RWPE2 (cell line): ENCODE measurements at regions not wholly inside any gene's neighbourhood (a gene's known extent, or its start where the extent isn't known, plus 50 kb on each side); places are given as distances from the start of the nearest gene placed in this dataset.
A peak's percentile ranks its signal among the peaks of the same experiment; 100 is the strongest.

Experiments used
- ATAC-seq: fragments of 200-7000 bp; cut with Tn5 transposase; 3 replicates; pipeline ENCODE4 v1.9.1; 2021; ENCODE audit warnings: low read depth
- DNase-seq: peaks from one replicate; pipeline ENCODE4 v3.0.0-alpha.2; 2020; ENCODE audit warnings: low spot score
- H3K27ac ChIP-seq: fragments of 450-650 bp; 2 replicates; pipeline ENCODE4 v1.5.1; 2017; ENCODE audit warnings: mild to moderate bottlenecking; ENCODE audit not compliant: poor library complexity, severe bottlenecking
- H3K27me3 ChIP-seq: fragments of 250-450 bp; sonication (Bioruptor Pico); 2 replicates; pipeline ENCODE4 v1.5.1; 2021; ENCODE audit warnings: mild to moderate bottlenecking, moderate library complexity; ENCODE audit not compliant: insufficient read depth, poor library complexity, severe bottlenecking
- H3K36me3 ChIP-seq: fragments of 250-450 bp; sonication (Bioruptor Pico); 2 replicates; pipeline ENCODE4 v1.5.1; 2020; ENCODE audit warnings: low read depth, mild to moderate bottlenecking, moderate library complexity
- H3K4me1 ChIP-seq: fragments of 250-450 bp; sonication (Bioruptor Pico); 2 replicates; pipeline ENCODE4 v1.5.1; 2021; ENCODE audit warnings: mild to moderate bottlenecking, moderate library complexity; ENCODE audit not compliant: insufficient read depth, poor library complexity, severe bottlenecking
- H3K4me3 ChIP-seq: fragments of 250-450 bp; sonication (Bioruptor Pico); 2 replicates; pipeline ENCODE4 v1.5.1; 2021; ENCODE audit warnings: mild to moderate bottlenecking, moderate library complexity; ENCODE audit not compliant: severe bottlenecking
- H3K9me3 ChIP-seq: fragments of 250-450 bp; sonication (Bioruptor Pico); 2 replicates; pipeline ENCODE4 v1.5.1; 2021; ENCODE audit warnings: mild to moderate bottlenecking, moderate library complexity; ENCODE audit not compliant: severe bottlenecking
- CTCF ChIP-seq: fragments of 450-650 bp; IDR thresholded peaks from one replicate; pipeline ENCODE4 v1.5.1; 2017; ENCODE audit warnings: mild to moderate bottlenecking, moderate library complexity; ENCODE audit not compliant: poor library complexity, severe bottlenecking

- DNase-seq = no peak
- Histone ChIP-seq H3K27me3 (no peaks in the 10 kb centered on the region), H3K4me3 (no peak overlapping the region), H3K27ac (no peak overlapping the region), H3K36me3 (no peaks in the 10 kb centered on the region), H3K9me3 (no peaks in the 10 kb centered on the region), H3K4me1 (peaks cover 17% of the 10 kb centered on the region)
- ATAC-seq = no peak
- no peak for TF ChIP-seq CTCF
These were observed 85.1 kb upstream of the ATXN1 start for GRCh38 chr6:16846399-16846778.

GRCh38 chr6:16844183-16844582, 82.9 kb upstream of the ATXN1 start:
- no peak overlapping the region for H3K27ac ChIP-seq
- no peak overlapping the region for H3K4me3 ChIP-seq
- no peak for TF ChIP-seq CTCF
- no peaks in the 10 kb centered on the region for H3K36me3 ChIP-seq
- H3K9me3 ChIP-seq = no peaks in the 10 kb centered on the region
- peaks cover 20% of the 10 kb centered on the region for H3K4me1 ChIP-seq
- H3K27me3 ChIP-seq = no peaks in the 10 kb centered on the region
- no peak for ATAC-seq
- DNase-seq = no peak

GRCh38 chr6:16842676-16843075, 81.4 kb upstream of the ATXN1 start:
- Histone ChIP-seq H3K4me3 (no peak overlapping the region), H3K27me3 (no peaks in the 10 kb centered on the region), H3K9me3 (no peaks in the 10 kb centered on the region), H3K27ac (no peak overlapping the region), H3K4me1 (peaks cover 15% of the 10 kb centered on the region), H3K36me3 (no peaks in the 10 kb centered on the region)
- DNase-seq (no peak), ATAC-seq (no peak)
- no peak for TF ChIP-seq CTCF

GRCh38 chr6:16841241-16841640, 80.0 kb upstream of the ATXN1 start:
- H3K9me3 ChIP-seq = no peaks in the 10 kb centered on the region
- no peaks in the 10 kb centered on the region for H3K27me3 ChIP-seq
- TF ChIP-seq CTCF = no peak
- DNase-seq (no peak), ATAC-seq (peak; percentile 80)
- peak overlapping the region; percentile 43 for H3K27ac ChIP-seq
- H3K36me3 ChIP-seq = no peaks in the 10 kb centered on the region
- H3K4me1 ChIP-seq = peaks cover 15% of the 10 kb centered on the region
- no peak overlapping the region for H3K4me3 ChIP-seq

GRCh38 chr6:16840725-16841124, 79.5 kb upstream of the ATXN1 start:
- no peaks in the 10 kb centered on the region for H3K27me3 ChIP-seq
- peak overlapping the region; percentile 43 for H3K27ac ChIP-seq
- no peak for TF ChIP-seq CTCF
- ATAC-seq (no peak), DNase-seq (no peak)
- H3K9me3 ChIP-seq = no peaks in the 10 kb centered on the region
- H3K4me1 ChIP-seq = peaks cover 15% of the 10 kb centered on the region
- H3K4me3 ChIP-seq = no peak overlapping the region
- H3K36me3 ChIP-seq = no peaks in the 10 kb centered on the region
